Endothelial cell of umbilical vein (primary cell): ENCODE measurements at regions not wholly inside any gene's neighbourhood (a gene's known extent, or its start where the extent isn't known, plus 50 kb on each side); places are given as distances from the start of the nearest gene placed in this dataset.

Experiments used
- BruUV-seq: library from RNA; stranded (reverse); fragments of 400-500 nt; replicated peaks from 2 replicates; lab custom pipeline; 2021; lab: Mats Ljungman, UMichigan
- CTCF ChIA-PET: fragments of 300-600, 350-600 bp; sonication (Branson Sonifier 250); formaldehyde crosslinking; loops from one replicate; lab custom pipeline; 2021; ENCODE audit warnings: antibody characterized with exemption, inconsistent platforms; lab: Charles Lee
- POLR2A ChIA-PET: fragments of 300-600, 350-600 bp; sonication (Branson Sonifier 250); formaldehyde crosslinking; loops from one replicate; lab custom pipeline; 2021; ENCODE audit warnings: antibody characterized with exemption, inconsistent platforms; lab: Charles Lee
- DNase-seq: peaks from one replicate; pipeline ENCODE4 v3.0.0-alpha.2; 2011; ENCODE audit warnings: low read depth, low spot score
- FAIRE-seq: peaks from 2 replicates; lab custom pipeline; 2011; peaks lifted over from hg19 to GRCh38; lab: Jason Lieb, UNC
- H2AFZ ChIP-seq: 2 replicates; pipeline ENCODE4 v1.6.0; 2012; ENCODE audit warnings: low read depth, low read length, control low read depth, inconsistent platforms
- H3K27ac ChIP-seq: 2 replicates; pipeline ENCODE4 v1.5.1; 2011; ENCODE audit warnings: low read depth, mild to moderate bottlenecking, control low read depth, low read length, moderate library complexity; ENCODE audit not compliant: insufficient read depth
- H3K27me3 ChIP-seq, 2 experiments: 2 replicates each; pipeline versions ENCODE4 v1.6.0 to v1.6.1; 2011; ENCODE audit warnings: low read length in 2 of 2, mixed read lengths in 1 of 2; ENCODE audit not compliant: control insufficient read depth in 2 of 2, insufficient read depth in 2 of 2
- H3K36me3 ChIP-seq, 2 experiments: 2 replicates in 1 of 2; 3 replicates in 1 of 2; pipeline ENCODE4 v1.5.1; 2011; ENCODE audit warnings: low read length in 2 of 2, mild to moderate bottlenecking in 1 of 2, moderate library complexity in 1 of 2; ENCODE audit not compliant: control insufficient read depth in 2 of 2, insufficient read depth in 2 of 2; ENCODE audit errors: extremely low read depth in 1 of 2
- H3K4me1 ChIP-seq: 3 replicates; pipeline ENCODE4 v1.5.1; 2011; ENCODE audit warnings: mild to moderate bottlenecking, low read length; ENCODE audit not compliant: control insufficient read depth, insufficient read depth; ENCODE audit errors: extremely low read depth
- H3K4me2 ChIP-seq: 2 replicates; pipeline ENCODE4 v1.6.1; 2011; ENCODE audit warnings: low read length, control low read depth, mixed read lengths; ENCODE audit not compliant: insufficient read depth
- H3K4me3 ChIP-seq, 3 experiments: fragments of 200-600 bp in 1 of 3; sonication (generic), shearing (Covaris generic) in 1 of 3; replicated peaks in 1 of 3; 2 replicates each; pipeline ENCODE4 v1.5.1; 2011 to 2016; ENCODE audit warnings: control low read depth in 3 of 3, low read length in 3 of 3, mild to moderate bottlenecking in 2 of 3, inconsistent platforms in 1 of 3, low read depth in 1 of 3, moderate library complexity in 1 of 3; ENCODE audit not compliant: insufficient read depth in 1 of 3
- H3K79me2 ChIP-seq: 2 replicates; pipeline ENCODE4 v1.6.0; 2012; ENCODE audit warnings: low read length, inconsistent platforms; ENCODE audit not compliant: control insufficient read depth, insufficient read depth
- H3K9ac ChIP-seq: replicated peaks from 2 replicates; pipeline ENCODE3; 2011; ENCODE audit warnings: low read length, control low read depth; ENCODE audit not compliant: insufficient read depth; ENCODE audit errors: extremely low read depth
- H3K9me1 ChIP-seq: replicated peaks from 3 replicates; pipeline ENCODE4 v1.6.0; 2011; ENCODE audit warnings: mild to moderate bottlenecking, low read length; ENCODE audit not compliant: control insufficient read depth, insufficient read depth; ENCODE audit errors: extremely low read depth
- H3K9me3 ChIP-seq: replicated peaks from 2 replicates; pipeline ENCODE4 v1.5.1; 2012; ENCODE audit warnings: low read length, inconsistent platforms; ENCODE audit not compliant: control insufficient read depth, insufficient read depth
- H4K20me1 ChIP-seq: replicated peaks from 2 replicates; pipeline ENCODE3; 2011; ENCODE audit warnings: mild to moderate bottlenecking, low read length; ENCODE audit not compliant: control insufficient read depth, insufficient read depth; ENCODE audit errors: extremely low read depth
- EZH2 ChIP-seq: IDR thresholded peaks from 2 replicates; pipeline ENCODE4 v1.6.1; 2012; ENCODE audit warnings: borderline replicate concordance, low read depth, mild to moderate bottlenecking, moderate library complexity, low read length, inconsistent platforms; ENCODE audit not compliant: severe bottlenecking
- FOS ChIP-seq: IDR thresholded peaks from 2 replicates; pipeline ENCODE4 v1.6.1; 2011; ENCODE audit warnings: mild to moderate bottlenecking, low read length, moderate library complexity, borderline replicate concordance; ENCODE audit not compliant: insufficient read depth
- GATA2 ChIP-seq: IDR thresholded peaks from 2 replicates; pipeline ENCODE4 v1.7.0; 2011; ENCODE audit warnings: low read depth, mild to moderate bottlenecking, moderate library complexity, mixed read lengths, low read length; ENCODE audit not compliant: insufficient read length, insufficient read depth
- JUN ChIP-seq: IDR thresholded peaks from 2 replicates; pipeline ENCODE4 v1.6.1; 2011; ENCODE audit warnings: borderline replicate concordance, low read depth; ENCODE audit not compliant: insufficient read length, insufficient read depth
- MYC ChIP-seq: IDR thresholded peaks from one replicate; pipeline ENCODE4 v1.6.1; 2011; ENCODE audit warnings: mild to moderate bottlenecking, low read depth, low read length
- POLR2A ChIP-seq: IDR thresholded peaks from 2 replicates; pipeline ENCODE4 v1.6.1; 2012; ENCODE audit warnings: low read depth, mild to moderate bottlenecking, control low read depth, low read length
- POLR2AphosphoS5 ChIP-seq: IDR thresholded peaks from 2 replicates; pipeline ENCODE4 v1.6.1; 2012; ENCODE audit warnings: low read depth, mild to moderate bottlenecking, control low read depth, low read length, moderate library complexity; ENCODE audit not compliant: insufficient read depth
- dilution Hi-C: fragments of 300-500 bp; cut with MboI; formaldehyde crosslinking; loops from one replicate; pipeline ENCODE4 v1.15.0; 2019; ENCODE audit warnings: low sequenced_read_pairs; ENCODE audit not compliant: extremely low pct_ligation_motif_present
- intact Hi-C: fragments of 100-400 bp; cut with micrococcal nuclease; formaldehyde crosslinking; loops from one replicate; pipeline ENCODE4 v1.10.0; 2022
- TF ChIP-seq, protein P1 (sequence below): IDR thresholded peaks from 2 replicates; pipeline ENCODE4 v1.6.1; 2011; ENCODE audit not compliant: insufficient read depth, insufficient read length
- TF ChIP-seq, protein P2 (sequence below), 2 donors: IDR thresholded peaks; 1 replicate in 1 of 2; 2 replicates in 1 of 2; pipeline ENCODE4 v1.5.1; 2011; ENCODE audit warnings: low read length in 2 of 2, mild to moderate bottlenecking in 2 of 2, moderate library complexity in 2 of 2, control low read depth in 1 of 2, inconsistent platforms in 1 of 2, low read depth in 1 of 2; ENCODE audit not compliant: insufficient read depth in 1 of 2; ENCODE audit errors: extremely low read depth in 1 of 2

DNA sequence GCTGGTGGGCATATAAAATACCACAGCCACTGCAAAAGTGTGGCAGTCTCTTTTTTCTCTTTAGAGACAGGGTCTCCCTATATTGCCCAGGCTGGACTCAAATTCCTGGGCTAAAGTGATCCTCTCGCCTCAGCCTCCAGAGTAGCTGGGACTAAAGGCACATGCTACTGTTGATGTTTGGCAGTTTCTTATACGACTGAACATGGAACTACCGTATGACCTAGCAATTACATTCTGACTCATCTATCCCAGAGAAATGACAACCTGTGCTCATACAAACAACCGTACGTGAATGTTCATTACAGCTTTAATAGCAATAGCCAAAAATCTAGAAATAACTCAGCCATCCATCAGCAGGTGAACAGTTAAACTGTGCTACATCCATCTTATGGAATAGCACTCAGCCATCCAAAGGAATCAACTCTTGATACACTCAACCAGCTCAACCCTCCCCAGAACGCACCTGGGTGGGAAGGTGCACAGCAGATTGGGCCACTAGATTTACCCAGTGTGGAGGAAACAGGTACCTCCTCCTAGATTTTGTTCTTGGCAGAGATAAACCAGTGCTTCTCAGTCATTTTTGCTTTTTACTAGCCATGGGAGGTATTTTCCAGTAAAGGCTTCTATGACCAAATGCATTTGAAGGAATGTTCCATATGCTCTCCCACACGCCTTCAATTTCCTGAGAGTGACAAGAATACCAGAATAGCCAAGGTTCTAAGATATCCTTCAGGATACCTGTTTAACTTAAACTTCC lies 130.5 kb downstream of the MED15 start:
- ChIA-PET POLR2A (no interaction called here), CTCF (no interaction called here)
- Histone ChIP-seq H3K9me3 (no peaks in the 10 kb centered on the region), H4K20me1 (no peaks in the 10 kb centered on the region), H3K4me2 (no peak overlapping the region), H3K27me3 (peaks cover 6 to 22% of the 10 kb centered on the region in 2 experiments), H2AFZ (no peak overlapping the region), H3K9ac (no peak overlapping the region), H3K79me2 (no peaks in the 10 kb centered on the region), H3K4me3 (no peak overlapping the region), H3K4me1 (no peaks in the 10 kb centered on the region), H3K27ac (no peak overlapping the region), H3K9me1 (no peaks in the 10 kb centered on the region), H3K36me3 (no peaks in the 10 kb centered on the region)
- no TSS peak for BruUV-seq
- TF ChIP-seq, protein P1, sequence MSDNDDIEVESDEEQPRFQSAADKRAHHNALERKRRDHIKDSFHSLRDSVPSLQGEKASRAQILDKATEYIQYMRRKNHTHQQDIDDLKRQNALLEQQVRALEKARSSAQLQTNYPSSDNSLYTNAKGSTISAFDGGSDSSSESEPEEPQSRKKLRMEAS: no peak
- TF ChIP-seq GATA2 (no peak), FOS (no peak), POLR2A (no peak), EZH2 (no peak), POLR2AphosphoS5 (no peak), JUN (no peak), MYC (no peak)
- TF ChIP-seq, protein P2, sequence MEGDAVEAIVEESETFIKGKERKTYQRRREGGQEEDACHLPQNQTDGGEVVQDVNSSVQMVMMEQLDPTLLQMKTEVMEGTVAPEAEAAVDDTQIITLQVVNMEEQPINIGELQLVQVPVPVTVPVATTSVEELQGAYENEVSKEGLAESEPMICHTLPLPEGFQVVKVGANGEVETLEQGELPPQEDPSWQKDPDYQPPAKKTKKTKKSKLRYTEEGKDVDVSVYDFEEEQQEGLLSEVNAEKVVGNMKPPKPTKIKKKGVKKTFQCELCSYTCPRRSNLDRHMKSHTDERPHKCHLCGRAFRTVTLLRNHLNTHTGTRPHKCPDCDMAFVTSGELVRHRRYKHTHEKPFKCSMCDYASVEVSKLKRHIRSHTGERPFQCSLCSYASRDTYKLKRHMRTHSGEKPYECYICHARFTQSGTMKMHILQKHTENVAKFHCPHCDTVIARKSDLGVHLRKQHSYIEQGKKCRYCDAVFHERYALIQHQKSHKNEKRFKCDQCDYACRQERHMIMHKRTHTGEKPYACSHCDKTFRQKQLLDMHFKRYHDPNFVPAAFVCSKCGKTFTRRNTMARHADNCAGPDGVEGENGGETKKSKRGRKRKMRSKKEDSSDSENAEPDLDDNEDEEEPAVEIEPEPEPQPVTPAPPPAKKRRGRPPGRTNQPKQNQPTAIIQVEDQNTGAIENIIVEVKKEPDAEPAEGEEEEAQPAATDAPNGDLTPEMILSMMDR (IDR thresholded peaks at IDR 0.05; ENCODE audit: extremely low read depth in 1 of 2, insufficient read depth in 1 of 2, low read depth in 1 of 2, low read length in 2 of 2): no peak
- DNase-seq: no peak
- intact Hi-C loops: no loop called here
- dilution Hi-C loops: no loop called here
- FAIRE-seq: no peak
